NCI-H1436 (cell line): ENCODE measurements at regions not wholly inside any gene's neighbourhood (a gene's known extent, or its start where the extent isn't known, plus 50 kb on each side); places are given as distances from the start of the nearest gene placed in this dataset.

Experiments used
- DNase-seq: peaks from one replicate; lab custom pipeline; 2025; lab: John Stamatoyannopoulos, UW

GRCh38 chr5:175765858-175766257, 105.5 kb upstream of the CPLX2 start:
- no peak for DNase-seq

- DNase-seq: no peak
Observed at GRCh38 chr5:175766963-175767362, 104.4 kb upstream of the CPLX2 start.

- DNase-seq: no peak
Observed at GRCh38 chr5:175772747-175773533, 98.4 kb upstream of the CPLX2 start.

DNA sequence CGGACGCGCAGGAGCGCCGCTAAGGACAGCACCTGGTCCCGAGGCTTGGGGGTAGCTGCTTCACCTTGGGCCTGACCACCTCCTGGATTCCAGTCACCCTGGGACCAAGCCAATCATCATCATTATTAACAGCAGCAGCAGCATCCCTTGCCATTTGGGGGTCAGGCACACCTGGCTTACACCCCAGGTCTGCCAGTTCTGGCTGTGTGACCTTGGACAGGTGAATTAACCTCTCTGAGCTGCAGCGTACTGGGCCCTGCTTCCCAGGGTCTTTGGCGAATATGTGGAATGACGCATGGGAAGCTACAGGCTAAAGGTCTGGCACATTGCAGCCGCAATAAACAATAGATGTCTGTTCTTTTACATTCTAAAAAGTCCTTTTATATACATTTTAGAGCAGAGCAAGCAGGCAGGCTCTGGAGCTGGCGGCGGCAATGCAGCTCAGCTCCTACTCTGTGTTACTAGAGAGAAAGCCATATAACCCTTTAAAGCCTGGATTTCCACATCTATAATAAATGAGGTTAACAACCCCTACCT, 97.8 kb upstream of the CPLX2 start:
- no peak for DNase-seq

GRCh38 chr5:175775416-175775815, 96.0 kb upstream of the CPLX2 start:
- no peak for DNase-seq

DNA sequence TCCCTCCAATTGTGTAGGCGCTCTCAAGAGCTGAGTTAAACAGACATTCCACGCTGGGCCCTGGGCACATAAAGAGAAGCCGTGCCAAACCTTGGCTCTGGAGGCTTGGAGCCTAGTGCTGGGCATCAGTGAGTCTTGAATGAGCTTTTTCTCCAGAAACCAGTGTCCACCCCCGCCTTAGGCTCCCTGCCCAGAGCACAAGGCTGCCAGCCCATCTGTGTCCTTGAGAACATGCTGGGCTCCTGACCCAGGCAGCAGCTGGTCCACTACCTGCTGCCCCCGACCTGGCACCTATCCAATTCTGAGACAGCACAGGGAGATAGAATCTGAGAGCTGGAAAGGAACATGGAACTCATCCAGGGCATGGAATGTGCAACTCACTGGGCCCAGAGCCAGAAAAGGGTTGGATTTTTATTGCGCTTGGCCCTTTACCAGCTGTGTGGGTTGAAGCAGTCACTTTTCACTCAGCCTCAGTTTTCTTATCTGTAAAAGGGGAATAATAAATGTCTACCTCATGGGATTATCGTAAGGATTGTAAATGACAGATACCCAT, 92.4 kb upstream of the CPLX2 start:
- DNase-seq: no peak

- no peak for DNase-seq
Observed at GRCh38 chr5:175783739-175784138, 87.6 kb upstream of the CPLX2 start.

GRCh38 chr5:175784230-175784629, 87.1 kb upstream of the CPLX2 start:
- DNase-seq: no peak

DNA sequence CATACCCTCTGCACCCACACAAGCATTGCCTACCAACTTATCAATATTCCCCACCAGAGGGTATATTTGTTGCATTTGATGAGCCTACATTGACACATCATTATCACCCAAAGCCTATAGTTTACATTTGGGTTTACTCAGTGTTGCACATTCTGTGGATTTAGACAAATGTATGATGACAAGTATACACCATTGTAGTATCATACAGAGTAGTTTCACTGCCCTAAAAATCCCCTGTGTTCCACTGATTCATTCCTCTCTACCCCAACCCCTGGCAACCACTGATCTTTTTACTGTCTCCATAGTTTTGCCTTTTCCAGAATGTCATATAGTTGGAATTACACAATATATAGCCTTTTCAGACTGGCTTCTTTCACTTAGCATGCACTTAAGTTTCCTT, 85.7 kb upstream of the CPLX2 start:
- no peak for DNase-seq

DNA sequence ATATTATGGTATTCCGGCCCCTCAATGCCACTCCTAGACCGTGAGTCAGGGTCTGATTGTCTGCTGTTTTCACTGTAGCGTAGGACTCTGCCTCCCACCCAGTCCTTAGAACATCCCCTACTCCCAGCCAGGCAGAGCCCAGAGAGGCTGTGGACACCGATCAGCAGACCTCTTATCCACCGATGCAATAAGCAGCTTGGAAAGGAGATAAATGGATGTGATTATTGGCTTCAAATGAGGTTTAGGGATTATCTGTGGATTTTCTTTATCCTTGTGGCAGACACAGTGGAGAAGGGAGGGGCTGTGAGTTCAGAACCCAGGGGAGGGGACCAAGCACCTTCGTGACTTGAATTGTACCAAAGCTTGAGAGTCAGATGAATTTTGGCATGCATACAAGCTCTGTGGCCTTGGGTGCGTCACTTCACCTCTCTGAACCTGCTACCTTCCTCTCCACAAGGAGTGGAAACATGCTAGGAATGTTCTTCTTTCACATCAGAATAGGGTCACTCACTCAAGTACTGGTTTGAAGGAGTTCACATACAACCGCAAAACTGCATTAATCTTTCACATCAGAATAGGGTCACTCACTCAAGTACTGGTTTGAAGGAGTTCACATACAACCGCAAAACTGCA, 83.1 kb upstream of the CPLX2 start:
- DNase-seq: no peak

DNA sequence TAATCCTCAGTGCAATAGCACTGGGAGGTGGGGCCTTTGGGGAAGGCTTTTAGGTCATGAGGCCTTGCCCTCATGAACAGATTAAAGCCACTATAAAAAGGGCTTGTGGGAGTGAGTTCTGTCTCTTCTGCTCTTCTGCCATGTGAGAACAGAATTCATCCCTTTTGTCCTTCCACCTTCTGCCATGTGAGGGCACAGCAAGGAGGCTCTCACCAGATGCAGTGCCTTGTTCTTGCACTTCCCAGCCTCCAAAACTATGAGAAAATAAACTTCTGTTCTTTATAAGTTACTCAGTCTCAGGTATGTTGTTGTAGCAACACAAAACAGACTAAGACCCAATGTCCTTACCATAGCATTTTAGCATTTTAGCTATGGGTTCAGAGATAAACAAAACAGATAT, 81.7 kb upstream of the CPLX2 start:
- DNase-seq: no peak

GRCh38 chr5:175790796-175791195, 80.6 kb upstream of the CPLX2 start:
- DNase-seq: no peak

DNA sequence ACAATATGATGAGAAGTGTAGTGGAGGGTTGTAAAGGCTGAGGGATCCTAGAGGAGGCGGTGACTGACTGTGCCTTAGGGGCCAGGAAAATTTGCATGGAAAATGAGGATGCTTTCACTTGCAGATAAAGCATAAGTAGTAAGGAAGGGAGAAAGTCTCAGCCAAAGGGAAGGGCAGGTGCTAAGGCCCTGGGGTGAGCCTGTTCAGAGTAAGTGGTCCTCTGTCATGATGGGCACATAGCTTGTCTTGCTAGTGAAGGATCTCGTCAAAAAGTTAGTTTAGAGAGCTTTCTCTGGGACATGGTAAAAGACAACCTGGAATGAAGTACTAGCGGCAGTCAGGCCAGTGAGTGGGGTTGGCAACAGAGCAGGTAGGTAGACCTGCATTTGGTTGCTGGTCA, 75.4 kb upstream of the CPLX2 start:
- no peak for DNase-seq

DNA sequence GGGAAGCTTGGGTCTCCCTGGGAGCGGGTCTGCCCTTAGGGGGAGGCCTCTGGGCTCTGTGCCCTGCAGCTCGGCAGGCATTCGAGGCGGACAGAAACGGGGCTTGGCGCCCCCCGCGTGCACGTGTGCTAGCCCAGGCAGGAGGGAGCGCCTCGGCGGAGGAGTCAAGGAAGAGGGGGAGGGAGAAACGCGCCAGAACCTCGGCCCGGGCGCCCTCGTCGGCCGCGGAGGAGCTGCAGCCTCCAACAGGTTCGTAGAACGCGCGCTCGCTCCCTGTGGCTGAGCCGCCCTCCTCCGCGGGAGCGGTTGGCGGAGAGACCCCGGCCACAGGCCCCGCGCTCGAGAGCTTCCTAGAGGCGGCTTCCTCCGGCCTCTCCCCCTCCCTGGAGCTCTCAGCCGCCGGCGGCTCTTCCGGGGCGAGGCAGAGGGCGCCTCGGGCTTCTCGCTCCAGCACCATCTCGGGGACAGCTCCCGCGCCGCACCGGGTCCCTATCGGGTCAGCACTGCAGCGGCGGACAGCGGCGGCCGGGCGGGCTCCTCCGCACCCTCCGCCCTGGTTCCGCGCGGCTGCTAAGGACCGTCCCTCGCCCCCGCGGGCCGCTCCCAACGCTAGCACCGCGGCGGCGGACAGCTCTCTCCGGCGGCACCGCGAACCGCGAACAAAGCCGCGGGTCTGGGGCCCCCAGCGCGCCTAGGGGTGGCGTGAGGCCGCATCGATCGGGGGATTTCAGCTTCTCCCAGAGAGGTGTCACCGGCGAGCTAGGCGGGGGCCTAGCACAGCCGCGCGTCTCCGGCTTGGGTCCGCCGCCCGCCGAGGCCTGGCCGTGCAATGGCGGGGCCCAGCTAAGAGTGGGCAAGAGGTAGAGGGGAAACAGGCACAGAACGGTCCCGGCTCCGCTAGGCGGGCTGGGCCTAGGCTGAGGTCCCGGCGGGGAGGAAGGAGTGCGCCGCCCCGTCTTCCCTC, 74.6 kb upstream of the CPLX2 start:
- DNase-seq: no peak

- DNase-seq: peak; percentile 20
Observed at GRCh38 chr5:175797521-175798038, 73.8 kb upstream of the CPLX2 start.

GRCh38 chr5:175798626-175799025, 72.8 kb upstream of the CPLX2 start:
- no peak for DNase-seq

- DNase-seq: no peak
Observed at GRCh38 chr5:175800656-175801081, 70.7 kb upstream of the CPLX2 start.

DNA sequence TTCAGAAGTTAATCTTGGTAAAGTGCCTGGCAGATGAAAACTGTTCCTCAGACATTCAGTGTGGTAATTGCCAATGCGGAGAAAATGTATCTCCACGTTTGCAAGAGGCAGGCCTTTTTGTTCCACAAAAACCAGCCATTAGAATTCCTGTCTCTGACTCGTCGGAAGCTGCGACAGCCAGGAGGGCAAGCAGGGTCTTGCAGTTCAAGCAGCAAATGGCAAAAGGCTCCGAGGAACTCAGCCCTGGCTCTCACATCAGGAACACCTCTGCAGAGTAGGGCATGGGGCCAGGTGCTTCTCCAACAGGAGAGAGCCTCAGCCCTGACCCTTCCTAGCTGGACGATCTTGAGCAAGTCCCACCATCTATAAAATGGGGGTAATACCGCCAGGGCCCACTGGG, 69.0 kb upstream of the CPLX2 start:
- DNase-seq: no peak

- DNase-seq: no peak
Observed at GRCh38 chr5:175803254-175803653, 68.1 kb upstream of the CPLX2 start.

- no peak for DNase-seq
Observed at GRCh38 chr5:175803736-175804454, 67.5 kb upstream of the CPLX2 start.
